GM12873 (cell line): ENCODE measurements at regions not wholly inside any gene's neighbourhood (a gene's known extent, or its start where the extent isn't known, plus 50 kb on each side); places are given as distances from the start of the nearest gene placed in this dataset.

Experiments used
- CTCF ChIP-seq: IDR thresholded peaks from 2 replicates; pipeline ENCODE4 v1.5.1; 2012; ENCODE audit warnings: low read depth, mild to moderate bottlenecking, moderate library complexity, low read length, control low read depth; ENCODE audit not compliant: insufficient read depth; ENCODE audit errors: missing control alignments

GRCh38 chr6:23747239-23747638, 378.8 kb upstream of the NRSN1 start:
- no peak for TF ChIP-seq CTCF

GRCh38 chr6:23752414-23752813, 373.6 kb upstream of the NRSN1 start:
- no peak for TF ChIP-seq CTCF

GRCh38 chr6:23754197-23754596, 371.8 kb upstream of the NRSN1 start:
- no peak for TF ChIP-seq CTCF

GRCh38 chr6:23775127-23775526, 350.9 kb upstream of the NRSN1 start:
- no peak for TF ChIP-seq CTCF

GRCh38 chr6:23783901-23784300, 342.1 kb upstream of the NRSN1 start:
- TF ChIP-seq CTCF = no peak

GRCh38 chr6:23784301-23784919, 341.6 kb upstream of the NRSN1 start:
- TF ChIP-seq CTCF = no peak

GRCh38 chr6:23790756-23791155, 335.3 kb upstream of the NRSN1 start:
- no peak for TF ChIP-seq CTCF
